ENCODE measurements at regions not wholly inside any gene's neighbourhood (a gene's known extent, or its start where the extent isn't known, plus 50 kb on each side); places are given as distances from the start of the nearest gene placed in this dataset.

- no peak for TF ChIP-seq SIN3A (IDR thresholded peaks at IDR 0.05; ENCODE audit: borderline replicate concordance, insufficient read depth, low read length)
- TF ChIP-seq POLR2AphosphoS5 (IDR thresholded peaks at IDR 0.05; ENCODE audit: low read depth, low read length): no peak
- no peak for TF ChIP-seq TAF1 (IDR thresholded peaks at IDR 0.05; ENCODE audit: borderline replicate concordance, insufficient read depth, low read length)
- no peak for TF ChIP-seq REST (IDR thresholded peaks at IDR 0.05; ENCODE audit: insufficient read depth in 1 of 2, low read depth in 2 of 2, low read length in 2 of 2)
- no peak for TF ChIP-seq FOXP2 (optimal IDR thresholded peaks at IDR 0.05; ENCODE audit: borderline replicate concordance, extremely low read depth, extremely low read length, insufficient read depth)
These were observed 741.1 kb downstream of the DIAPH3 start for GRCh38 chr13:59422646-59423045.
